Ovary (tissue), 3 donors: ENCODE measurements at regions not wholly inside any gene's neighbourhood (a gene's known extent, or its start where the extent isn't known, plus 50 kb on each side); places are given as distances from the start of the nearest gene placed in this dataset.

Experiments used
- CTCF ChIP-seq, 3 donors: fragments of 450-650 bp in 2 of 3; fragments of 200-600 bp in 1 of 3; IDR thresholded peaks; one replicate each; pipeline versions ENCODE4 v1.5.1 to v1.8.0; 2016 to 2022; ENCODE audit warnings: antibody characterized with exemption in 3 of 3, mild to moderate bottlenecking in 1 of 3
- POLR2A ChIP-seq: fragments of 450-650 bp; IDR thresholded peaks from one replicate; pipeline ENCODE4 v1.6.1; 2017; ENCODE audit warnings: antibody characterized with exemption, mild to moderate bottlenecking, moderate library complexity
- donor health status: DM: no; HTN: no; CAD: no.

DNA sequence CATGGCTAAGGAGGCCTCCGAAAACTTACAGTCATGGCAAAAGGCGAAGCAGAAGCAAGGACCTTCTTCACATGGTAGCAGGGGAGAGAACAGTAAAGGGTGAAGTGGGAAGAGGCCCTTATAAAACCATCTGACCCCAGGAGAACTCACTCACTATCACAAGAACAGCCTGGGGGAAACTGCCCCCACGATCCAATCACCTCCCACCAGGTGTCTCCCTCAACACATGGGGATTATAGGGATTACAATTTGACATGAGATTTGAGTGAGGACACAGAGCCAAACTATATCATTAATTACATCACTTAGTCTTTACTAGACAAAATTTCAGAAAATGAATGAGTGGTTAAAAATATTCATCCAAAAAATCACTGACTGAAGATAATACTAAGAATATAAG, 453.6 kb downstream of the COL12A1 start:
- TF ChIP-seq CTCF (IDR thresholded peaks at IDR 0.05) (no peak), POLR2A (no peak)
